ENCODE measurements at regions not wholly inside any gene's neighbourhood (a gene's known extent, or its start where the extent isn't known, plus 50 kb on each side); places are given as distances from the start of the nearest gene placed in this dataset.

DNA sequence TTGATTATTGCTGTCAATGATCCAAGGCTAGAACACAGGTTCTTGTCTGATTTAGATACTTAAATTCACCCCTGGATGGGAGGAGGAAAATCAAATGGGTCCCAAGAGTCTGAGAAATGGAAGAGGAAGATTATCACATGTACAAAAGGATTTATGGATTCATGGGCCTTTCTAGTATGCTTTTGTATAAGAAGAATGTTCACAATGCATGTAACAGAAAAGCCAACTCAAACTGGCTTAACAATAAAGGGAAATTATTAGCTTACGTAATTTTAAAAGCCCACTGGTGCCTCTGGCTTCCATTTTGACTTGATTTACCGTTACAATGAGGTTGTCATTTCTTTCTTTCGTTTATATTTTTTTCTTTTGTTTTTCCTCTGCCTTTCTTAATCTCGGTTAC lies 782.5 kb upstream of the GRM7 start:
- TF ChIP-seq, protein P1, sequence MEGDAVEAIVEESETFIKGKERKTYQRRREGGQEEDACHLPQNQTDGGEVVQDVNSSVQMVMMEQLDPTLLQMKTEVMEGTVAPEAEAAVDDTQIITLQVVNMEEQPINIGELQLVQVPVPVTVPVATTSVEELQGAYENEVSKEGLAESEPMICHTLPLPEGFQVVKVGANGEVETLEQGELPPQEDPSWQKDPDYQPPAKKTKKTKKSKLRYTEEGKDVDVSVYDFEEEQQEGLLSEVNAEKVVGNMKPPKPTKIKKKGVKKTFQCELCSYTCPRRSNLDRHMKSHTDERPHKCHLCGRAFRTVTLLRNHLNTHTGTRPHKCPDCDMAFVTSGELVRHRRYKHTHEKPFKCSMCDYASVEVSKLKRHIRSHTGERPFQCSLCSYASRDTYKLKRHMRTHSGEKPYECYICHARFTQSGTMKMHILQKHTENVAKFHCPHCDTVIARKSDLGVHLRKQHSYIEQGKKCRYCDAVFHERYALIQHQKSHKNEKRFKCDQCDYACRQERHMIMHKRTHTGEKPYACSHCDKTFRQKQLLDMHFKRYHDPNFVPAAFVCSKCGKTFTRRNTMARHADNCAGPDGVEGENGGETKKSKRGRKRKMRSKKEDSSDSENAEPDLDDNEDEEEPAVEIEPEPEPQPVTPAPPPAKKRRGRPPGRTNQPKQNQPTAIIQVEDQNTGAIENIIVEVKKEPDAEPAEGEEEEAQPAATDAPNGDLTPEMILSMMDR (IDR thresholded peaks at IDR 0.05), result no peak
- no peak for TF ChIP-seq POLR2A (IDR thresholded peaks at IDR 0.05)
